ENCODE measurements at regions not wholly inside any gene's neighbourhood (a gene's known extent, or its start where the extent isn't known, plus 50 kb on each side); places are given as distances from the start of the nearest gene placed in this dataset.

- Histone ChIP-seq H3K4me2 (no peak overlapping the region), H3K4me1 (ENCODE audit: insufficient read depth) (no peaks in the 10 kb centered on the region), H3K36me3 (replicated peaks; ENCODE audit: insufficient read depth, low read depth) (no peaks in the 10 kb centered on the region), H2AFZ (no peak overlapping the region), H3K27ac (no peak overlapping the region), H3K79me2 (no peaks in the 10 kb centered on the region), H3K27me3 (no peaks in the 10 kb centered on the region), H3K9me2 (replicated peaks; ENCODE audit: insufficient read depth) (no peaks in the 10 kb centered on the region), H3K9me3 (ENCODE audit: low read depth) (no peaks in the 10 kb centered on the region), H4K20me1 (ENCODE audit: insufficient read depth, poor library complexity, severe bottlenecking) (no peaks in the 10 kb centered on the region), H3K4me3 (no peak overlapping the region)
- no peak for DNase-seq (ENCODE audit: low spot score)
- no peak for TF ChIP-seq CTCF (IDR thresholded peaks at IDR 0.05; ENCODE audit: poor library complexity)
- TF ChIP-seq EZH2 (IDR thresholded peaks at IDR 0.05; ENCODE audit: borderline replicate concordance), result no peak
- TF ChIP-seq EZH2phosphoT487 (IDR thresholded peaks at IDR 0.05; ENCODE audit: low read depth, severe bottlenecking, unreplicated experiment), result no peak
- 88% methylated on average over 2 of the region's 2 CpGs for WGBS (ENCODE audit: low lambda C conversion rate, missing lambda C conversion rate)
Measured at GRCh38 chr18:65349635-65350034, 401.2 kb upstream of the CDH7 start.

GRCh38 chr18:65347446-65347845, 403.4 kb upstream of the CDH7 start:
- no peaks in the 10 kb centered on the region for H3K27me3 ChIP-seq
- no peak for DNase-seq (ENCODE audit: low spot score)
- H2AFZ ChIP-seq, result no peak overlapping the region
- TF ChIP-seq EZH2phosphoT487 (IDR thresholded peaks at IDR 0.05; ENCODE audit: low read depth, severe bottlenecking, unreplicated experiment) (no peak), CTCF (IDR thresholded peaks at IDR 0.05; ENCODE audit: poor library complexity) (no peak), EZH2 (IDR thresholded peaks at IDR 0.05; ENCODE audit: borderline replicate concordance) (no peak)
- H3K4me2 ChIP-seq, result no peak overlapping the region
- no peak overlapping the region for H3K27ac ChIP-seq
- no peaks in the 10 kb centered on the region for H3K79me2 ChIP-seq
- H4K20me1 ChIP-seq (ENCODE audit: insufficient read depth, poor library complexity, severe bottlenecking), result no peaks in the 10 kb centered on the region
- 78% methylated on average over 6 of the region's 6 CpGs for WGBS (ENCODE audit: low lambda C conversion rate, missing lambda C conversion rate)
- no peaks in the 10 kb centered on the region for H3K36me3 ChIP-seq (replicated peaks; ENCODE audit: insufficient read depth, low read depth)
- no peaks in the 10 kb centered on the region for H3K9me3 ChIP-seq (ENCODE audit: low read depth)
- H3K9me2 ChIP-seq (replicated peaks; ENCODE audit: insufficient read depth), result no peaks in the 10 kb centered on the region
- no peaks in the 10 kb centered on the region for H3K4me1 ChIP-seq (ENCODE audit: insufficient read depth)
- no peak overlapping the region for H3K4me3 ChIP-seq

GRCh38 chr18:65346086-65346485, 404.7 kb upstream of the CDH7 start:
- WGBS (ENCODE audit: low lambda C conversion rate, missing lambda C conversion rate), result 77% methylated on average over 3 of the region's 3 CpGs
- Histone ChIP-seq H3K9me2 (replicated peaks; ENCODE audit: insufficient read depth) (no peaks in the 10 kb centered on the region), H2AFZ (no peak overlapping the region), H3K4me3 (no peak overlapping the region), H3K79me2 (no peaks in the 10 kb centered on the region), H3K36me3 (replicated peaks; ENCODE audit: insufficient read depth, low read depth) (no peaks in the 10 kb centered on the region), H3K4me1 (ENCODE audit: insufficient read depth) (no peaks in the 10 kb centered on the region), H3K9me3 (ENCODE audit: low read depth) (no peaks in the 10 kb centered on the region), H3K4me2 (no peak overlapping the region), H4K20me1 (ENCODE audit: insufficient read depth, poor library complexity, severe bottlenecking) (no peaks in the 10 kb centered on the region), H3K27me3 (no peaks in the 10 kb centered on the region), H3K27ac (no peak overlapping the region)
- TF ChIP-seq EZH2phosphoT487 (IDR thresholded peaks at IDR 0.05; ENCODE audit: low read depth, severe bottlenecking, unreplicated experiment), result no peak
- TF ChIP-seq EZH2 (IDR thresholded peaks at IDR 0.05; ENCODE audit: borderline replicate concordance), result no peak
- no peak for TF ChIP-seq CTCF (IDR thresholded peaks at IDR 0.05; ENCODE audit: poor library complexity)
- no peak for DNase-seq (ENCODE audit: low spot score)

- no peak for DNase-seq (ENCODE audit: low spot score)
- no peaks in the 10 kb centered on the region for H3K4me1 ChIP-seq (ENCODE audit: insufficient read depth)
- H3K9me3 ChIP-seq (ENCODE audit: low read depth), result no peaks in the 10 kb centered on the region
- H3K36me3 ChIP-seq (replicated peaks; ENCODE audit: insufficient read depth, low read depth), result no peaks in the 10 kb centered on the region
- no peaks in the 10 kb centered on the region for H3K79me2 ChIP-seq
- no peaks in the 10 kb centered on the region for H4K20me1 ChIP-seq (ENCODE audit: insufficient read depth, poor library complexity, severe bottlenecking)
- TF ChIP-seq EZH2 (IDR thresholded peaks at IDR 0.05; ENCODE audit: borderline replicate concordance) (no peak), EZH2phosphoT487 (IDR thresholded peaks at IDR 0.05; ENCODE audit: low read depth, severe bottlenecking, unreplicated experiment) (no peak), CTCF (IDR thresholded peaks at IDR 0.05; ENCODE audit: poor library complexity) (no peak)
- 92% methylated on average over 5 of the region's 5 CpGs for WGBS (ENCODE audit: low lambda C conversion rate, missing lambda C conversion rate)
- H3K9me2 ChIP-seq (replicated peaks; ENCODE audit: insufficient read depth), result no peaks in the 10 kb centered on the region
- H3K27me3 ChIP-seq, result no peaks in the 10 kb centered on the region
- H3K4me3 ChIP-seq, result no peak overlapping the region
- no peak overlapping the region for H3K4me2 ChIP-seq
- H2AFZ ChIP-seq, result no peak overlapping the region
- no peak overlapping the region for H3K27ac ChIP-seq
Measured at GRCh38 chr18:65343571-65343970, 407.2 kb upstream of the CDH7 start.

All from hepatocyte (in vitro differentiated cells).